GM23248 (cell line): ENCODE measurements at regions not wholly inside any gene's neighbourhood (a gene's known extent, or its start where the extent isn't known, plus 50 kb on each side); places are given as distances from the start of the nearest gene placed in this dataset.

Experiments used
- EZH2 ChIP-seq: fragments of 200-600 bp; sonication (generic); IDR thresholded peaks from 2 replicates; pipeline ENCODE4 v1.6.1; 2018; ENCODE audit warnings: antibody characterized with exemption, mild to moderate bottlenecking; ENCODE audit not compliant: insufficient read depth, poor library complexity, severe bottlenecking
- EZH2phosphoT487 ChIP-seq: fragments of 200-600 bp; sonication (generic); IDR thresholded peaks from 2 replicates; pipeline ENCODE4 v1.6.1; 2018; ENCODE audit warnings: antibody characterized with exemption, moderate library complexity, mild to moderate bottlenecking, low read depth; ENCODE audit not compliant: insufficient read depth

DNA sequence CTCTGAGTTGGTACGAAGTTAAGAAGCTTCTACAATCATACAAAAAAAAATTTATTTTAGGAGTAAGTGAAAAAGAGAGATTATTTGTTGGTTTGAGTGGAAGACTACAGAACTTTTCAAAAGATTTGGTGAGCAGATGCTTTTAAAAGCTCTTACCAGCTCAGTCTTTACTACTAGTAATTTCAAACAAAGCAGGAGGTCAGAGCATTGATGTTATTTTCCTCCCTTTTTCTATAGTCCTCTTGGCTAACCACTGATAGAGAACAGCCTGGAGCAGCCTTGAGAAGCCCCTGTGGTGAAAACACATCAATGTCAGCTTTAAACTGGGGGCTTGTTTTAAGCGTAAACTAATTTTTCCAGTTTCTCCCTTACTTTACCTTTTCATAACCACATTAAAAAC is 559.3 kb upstream of the CDH2 start:
- no peak for TF ChIP-seq EZH2phosphoT487
- no peak for TF ChIP-seq EZH2
